ENCODE measurements at regions not wholly inside any gene's neighbourhood (a gene's known extent, or its start where the extent isn't known, plus 50 kb on each side); places are given as distances from the start of the nearest gene placed in this dataset.

DNA sequence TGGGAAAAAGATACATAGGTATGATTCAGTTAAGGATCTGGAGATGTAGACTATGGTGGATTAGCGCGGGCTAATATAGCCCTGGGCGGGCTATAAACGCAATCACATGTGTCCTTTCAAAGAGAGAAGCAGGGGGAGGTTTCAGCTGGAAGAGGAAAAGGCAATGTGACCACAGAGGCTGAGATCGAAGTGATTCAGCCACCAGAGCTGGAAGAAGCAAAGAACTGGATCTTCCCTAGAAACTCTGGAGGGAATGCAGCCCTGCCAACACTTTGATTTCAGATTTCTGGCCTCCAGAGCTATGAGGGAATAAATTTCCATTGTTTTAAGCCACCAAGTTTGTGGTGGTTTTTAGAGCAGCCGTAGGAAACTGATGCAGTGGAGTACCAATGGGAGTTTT, 81.5 kb upstream of the NHSL1 start:
- intact Hi-C loops (cut with micrococcal nuclease): no loop called here
- BruUV-seq (replicated peaks): no TSS peak

More for the DNA sequence above, 81.5 kb upstream of the NHSL1 start:
- POLR2A ChIA-PET: no interaction called here
- H3K27ac ChIP-seq (ENCODE audit: low read depth, low read length): no peak overlapping the region
- H3K9ac ChIP-seq (ENCODE audit: low read length): no peak overlapping the region
- no peaks in the 10 kb centered on the region for H3K36me3 ChIP-seq (ENCODE audit: control insufficient read depth in 1 of 2, insufficient read depth in 2 of 2, low read length in 2 of 2)
- H3K4me2 ChIP-seq (ENCODE audit: low read length): no peak overlapping the region
- no peak overlapping the region for H3K4me3 ChIP-seq (replicated peaks in 1 of 2; ENCODE audit: low read depth in 1 of 2, low read length in 2 of 2)
- H2AFZ ChIP-seq (ENCODE audit: low read depth, low read length, poor library complexity, severe bottlenecking): no peak overlapping the region
- H3K9me3 ChIP-seq (ENCODE audit: control insufficient read depth in 1 of 2, insufficient read depth in 1 of 2, low read depth in 1 of 2, low read length in 2 of 2): no peaks in the 10 kb centered on the region
- no peaks in the 10 kb centered on the region for H4K20me1 ChIP-seq (ENCODE audit: insufficient read depth)
- H3K79me2 ChIP-seq (ENCODE audit: insufficient read depth, low read length): 0 out of 2 replicates have a peak, but pooled peaks cover 3% of the 10 kb centered on the region
- no peak for DNase-seq (ENCODE audit: low read depth, low spot score)
- TF ChIP-seq, protein P1, sequence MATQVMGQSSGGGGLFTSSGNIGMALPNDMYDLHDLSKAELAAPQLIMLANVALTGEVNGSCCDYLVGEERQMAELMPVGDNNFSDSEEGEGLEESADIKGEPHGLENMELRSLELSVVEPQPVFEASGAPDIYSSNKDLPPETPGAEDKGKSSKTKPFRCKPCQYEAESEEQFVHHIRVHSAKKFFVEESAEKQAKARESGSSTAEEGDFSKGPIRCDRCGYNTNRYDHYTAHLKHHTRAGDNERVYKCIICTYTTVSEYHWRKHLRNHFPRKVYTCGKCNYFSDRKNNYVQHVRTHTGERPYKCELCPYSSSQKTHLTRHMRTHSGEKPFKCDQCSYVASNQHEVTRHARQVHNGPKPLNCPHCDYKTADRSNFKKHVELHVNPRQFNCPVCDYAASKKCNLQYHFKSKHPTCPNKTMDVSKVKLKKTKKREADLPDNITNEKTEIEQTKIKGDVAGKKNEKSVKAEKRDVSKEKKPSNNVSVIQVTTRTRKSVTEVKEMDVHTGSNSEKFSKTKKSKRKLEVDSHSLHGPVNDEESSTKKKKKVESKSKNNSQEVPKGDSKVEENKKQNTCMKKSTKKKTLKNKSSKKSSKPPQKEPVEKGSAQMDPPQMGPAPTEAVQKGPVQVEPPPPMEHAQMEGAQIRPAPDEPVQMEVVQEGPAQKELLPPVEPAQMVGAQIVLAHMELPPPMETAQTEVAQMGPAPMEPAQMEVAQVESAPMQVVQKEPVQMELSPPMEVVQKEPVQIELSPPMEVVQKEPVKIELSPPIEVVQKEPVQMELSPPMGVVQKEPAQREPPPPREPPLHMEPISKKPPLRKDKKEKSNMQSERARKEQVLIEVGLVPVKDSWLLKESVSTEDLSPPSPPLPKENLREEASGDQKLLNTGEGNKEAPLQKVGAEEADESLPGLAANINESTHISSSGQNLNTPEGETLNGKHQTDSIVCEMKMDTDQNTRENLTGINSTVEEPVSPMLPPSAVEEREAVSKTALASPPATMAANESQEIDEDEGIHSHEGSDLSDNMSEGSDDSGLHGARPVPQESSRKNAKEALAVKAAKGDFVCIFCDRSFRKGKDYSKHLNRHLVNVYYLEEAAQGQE (IDR thresholded peaks at IDR 0.05; ENCODE audit: low read depth): no peak
- TF ChIP-seq, protein P2, sequence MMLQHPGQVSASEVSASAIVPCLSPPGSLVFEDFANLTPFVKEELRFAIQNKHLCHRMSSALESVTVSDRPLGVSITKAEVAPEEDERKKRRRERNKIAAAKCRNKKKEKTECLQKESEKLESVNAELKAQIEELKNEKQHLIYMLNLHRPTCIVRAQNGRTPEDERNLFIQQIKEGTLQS (IDR thresholded peaks at IDR 0.05): no peak
- TF ChIP-seq SIN3A (IDR thresholded peaks at IDR 0.05; ENCODE audit: low read depth) (no peak), ELF1 (IDR thresholded peaks at IDR 0.05; ENCODE audit: borderline replicate concordance, low read depth) (no peak), SRF (IDR thresholded peaks at IDR 0.05; ENCODE audit: low read depth) (no peak), ZNF274 (IDR thresholded peaks at IDR 0.05; ENCODE audit: low read depth, low read length) (no peak), FOSL1 (IDR thresholded peaks at IDR 0.05; ENCODE audit: low read depth) (no peak), SP1 (IDR thresholded peaks at IDR 0.05; ENCODE audit: low read depth) (no peak), POLR2AphosphoS5 (IDR thresholded peaks at IDR 0.05; ENCODE audit: low read depth, low read length) (no peak), RAD21 (IDR thresholded peaks at IDR 0.05; ENCODE audit: low read depth) (no peak), POLR2A (IDR thresholded peaks at IDR 0.05; ENCODE audit: borderline replicate concordance, extremely low read depth, insufficient read depth, insufficient read length) (no peak)
- TF ChIP-seq, protein P3, sequence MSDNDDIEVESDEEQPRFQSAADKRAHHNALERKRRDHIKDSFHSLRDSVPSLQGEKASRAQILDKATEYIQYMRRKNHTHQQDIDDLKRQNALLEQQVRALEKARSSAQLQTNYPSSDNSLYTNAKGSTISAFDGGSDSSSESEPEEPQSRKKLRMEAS (IDR thresholded peaks at IDR 0.05): no peak
- TF ChIP-seq, protein P4, sequence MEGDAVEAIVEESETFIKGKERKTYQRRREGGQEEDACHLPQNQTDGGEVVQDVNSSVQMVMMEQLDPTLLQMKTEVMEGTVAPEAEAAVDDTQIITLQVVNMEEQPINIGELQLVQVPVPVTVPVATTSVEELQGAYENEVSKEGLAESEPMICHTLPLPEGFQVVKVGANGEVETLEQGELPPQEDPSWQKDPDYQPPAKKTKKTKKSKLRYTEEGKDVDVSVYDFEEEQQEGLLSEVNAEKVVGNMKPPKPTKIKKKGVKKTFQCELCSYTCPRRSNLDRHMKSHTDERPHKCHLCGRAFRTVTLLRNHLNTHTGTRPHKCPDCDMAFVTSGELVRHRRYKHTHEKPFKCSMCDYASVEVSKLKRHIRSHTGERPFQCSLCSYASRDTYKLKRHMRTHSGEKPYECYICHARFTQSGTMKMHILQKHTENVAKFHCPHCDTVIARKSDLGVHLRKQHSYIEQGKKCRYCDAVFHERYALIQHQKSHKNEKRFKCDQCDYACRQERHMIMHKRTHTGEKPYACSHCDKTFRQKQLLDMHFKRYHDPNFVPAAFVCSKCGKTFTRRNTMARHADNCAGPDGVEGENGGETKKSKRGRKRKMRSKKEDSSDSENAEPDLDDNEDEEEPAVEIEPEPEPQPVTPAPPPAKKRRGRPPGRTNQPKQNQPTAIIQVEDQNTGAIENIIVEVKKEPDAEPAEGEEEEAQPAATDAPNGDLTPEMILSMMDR (IDR thresholded peaks at IDR 0.05 in 2 of 3, conservative IDR thresholded peaks at IDR 0.05 in 1 of 3; ENCODE audit: borderline replicate concordance in 1 of 3, insufficient read depth in 1 of 3, low read depth in 2 of 3, low read length in 2 of 3): no peak
- ATAC-seq: no peak
- RAD21 ChIA-PET (ENCODE audit: low non-redundant PET in 1 of 2, low total read pairs in 2 of 2, uncharacterized antibody in 2 of 2, unreplicated experiment in 2 of 2): no interaction called here
- CTCF ChIA-PET: no interaction called here
- H3K4me1 ChIP-seq (ENCODE audit: control insufficient read depth in 1 of 2, insufficient read depth in 2 of 2, low read length in 2 of 2): no peaks in the 10 kb centered on the region
- H3K9me2 ChIP-seq (ENCODE audit: insufficient read depth): no peaks in the 10 kb centered on the region
- no peaks in the 10 kb centered on the region for H3K27me3 ChIP-seq (ENCODE audit: insufficient read depth, low read length)
